Mucosa of descending colon (tissue), 3 donors: ENCODE measurements at regions not wholly inside any gene's neighbourhood (a gene's known extent, or its start where the extent isn't known, plus 50 kb on each side); places are given as distances from the start of the nearest gene placed in this dataset.

Source experiments
- ATAC-seq: fragments of 200-7000 bp; cut with Tn5 transposase; one replicate; pipeline ENCODE4 v1.9.1; 2020; ENCODE audit warnings: mild to moderate bottlenecking, moderate library complexity
- DNase-seq, 3 donors: peaks; one replicate each; pipeline ENCODE4 v3.0.0-alpha.2; 2020
- H3K36me3 ChIP-seq: fragments of 200-600 bp; one replicate; pipeline ENCODE4 v1.8.0; 2021; ENCODE audit warnings: low read depth, mild to moderate bottlenecking
- H3K4me1 ChIP-seq: fragments of 200-600 bp; one replicate; pipeline ENCODE4 v1.8.0; 2021; ENCODE audit warnings: low read depth, mild to moderate bottlenecking
- H3K4me3 ChIP-seq: fragments of 200-600 bp; one replicate; pipeline ENCODE4 v1.8.0; 2021; ENCODE audit warnings: mild to moderate bottlenecking
- H3K9me3 ChIP-seq: fragments of 200-600 bp; one replicate; pipeline ENCODE4 v1.8.0; 2021; ENCODE audit warnings: mild to moderate bottlenecking
- CTCF ChIP-seq: fragments of 200-600 bp; IDR thresholded peaks from one replicate; pipeline ENCODE4 v1.8.0; 2022; ENCODE audit warnings: antibody characterized with exemption, mild to moderate bottlenecking
- intact Hi-C, 2 donors: fragments of 100-400 bp; cut with DNase I in 1 of 2; cut with micrococcal nuclease in 1 of 2; formaldehyde crosslinking; loops; one replicate each; pipeline versions ENCODE4 v1.11.0 to v1.11.1; 2022; cut with DNase I, micrococcal nuclease
- donor health status: DM: no; HTN: no; CAD: no; lungs with moderate emphysema.
- donor health status: DM: no; HTN: no; CAD: no.
- donor health status: DM: no; HTN: yes; CAD: no.

DNA sequence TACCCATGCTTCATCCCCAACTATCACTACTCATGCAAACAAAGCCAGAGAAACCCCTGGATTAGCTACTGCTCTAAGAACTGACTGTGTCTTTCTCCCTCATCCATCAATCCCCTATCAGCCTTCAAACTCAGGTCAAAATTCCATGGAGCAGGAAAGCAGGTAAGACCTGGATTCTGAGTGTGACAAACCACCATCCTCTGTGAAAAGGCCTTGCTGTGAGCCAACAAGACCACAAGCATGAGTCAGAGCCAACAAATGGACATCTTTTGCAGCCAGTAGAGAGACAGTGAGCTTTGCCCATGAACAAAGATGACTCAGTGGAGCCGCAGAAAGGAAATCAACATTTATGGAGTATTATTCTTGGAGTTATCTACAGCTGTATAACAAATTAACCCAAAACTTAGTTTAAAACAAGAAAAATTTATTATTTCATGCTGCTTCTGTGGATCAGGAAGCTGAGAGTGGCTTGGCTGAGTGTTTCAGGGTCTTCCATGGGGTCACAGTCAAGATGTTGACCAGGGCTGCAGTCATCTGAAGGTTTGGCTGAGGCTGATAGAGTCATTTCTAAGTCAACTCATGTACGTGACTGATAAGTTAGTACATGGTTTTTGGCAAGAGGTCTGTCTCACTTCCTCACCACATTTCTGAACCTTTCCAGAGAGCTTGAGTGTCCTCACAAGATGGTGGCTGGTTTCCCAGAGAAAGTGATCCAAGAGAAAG is 61.1 kb downstream of the PITPNM2 start:
- no peaks in the 10 kb centered on the region for H3K36me3 ChIP-seq
- no peak for TF ChIP-seq CTCF
- DNase-seq: no peak
- no peaks in the 10 kb centered on the region for H3K9me3 ChIP-seq
- no peak overlapping the region for H3K4me3 ChIP-seq
- intact Hi-C loops: no loop called here
- peak; percentile 54 for ATAC-seq
- no peaks in the 10 kb centered on the region for H3K4me1 ChIP-seq

DNA sequence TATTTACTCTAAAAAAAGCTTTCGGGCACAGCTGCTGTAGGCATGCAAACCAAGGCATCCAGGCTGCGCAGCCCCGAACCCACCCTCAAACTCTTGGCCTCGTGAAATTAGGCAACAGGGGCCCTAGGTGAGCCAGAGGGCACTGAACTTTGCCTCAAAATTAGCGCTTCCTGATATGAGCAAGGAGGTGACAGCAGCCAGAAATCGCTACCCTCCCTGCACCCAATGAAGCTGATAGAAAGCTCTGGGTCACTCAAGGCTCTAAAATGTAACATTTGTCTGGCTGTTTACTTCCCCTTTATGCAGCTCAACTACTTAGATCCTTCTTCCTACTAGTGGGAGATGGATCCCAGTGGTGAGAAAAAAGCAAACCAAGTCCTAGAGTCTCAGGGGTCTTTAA is 61.8 kb downstream of the PITPNM2 start:
- Histone ChIP-seq H3K36me3 (no peaks in the 10 kb centered on the region), H3K4me1 (no peaks in the 10 kb centered on the region), H3K4me3 (no peak overlapping the region), H3K9me3 (no peaks in the 10 kb centered on the region)
- intact Hi-C loops: no loop called here
- ATAC-seq (no peak), DNase-seq (no peak)
- no peak for TF ChIP-seq CTCF

GRCh38 chr12:123085730-123086487 is 65.0 kb downstream of the PITPNM2 start:
- peak; percentile 49 for ATAC-seq
- no peaks in the 10 kb centered on the region for H3K36me3 ChIP-seq
- no peak for TF ChIP-seq CTCF
- no peak for DNase-seq
- intact Hi-C loops: no loop called here
- no peaks in the 10 kb centered on the region for H3K9me3 ChIP-seq
- H3K4me3 ChIP-seq: no peak overlapping the region
- no peaks in the 10 kb centered on the region for H3K4me1 ChIP-seq

DNA sequence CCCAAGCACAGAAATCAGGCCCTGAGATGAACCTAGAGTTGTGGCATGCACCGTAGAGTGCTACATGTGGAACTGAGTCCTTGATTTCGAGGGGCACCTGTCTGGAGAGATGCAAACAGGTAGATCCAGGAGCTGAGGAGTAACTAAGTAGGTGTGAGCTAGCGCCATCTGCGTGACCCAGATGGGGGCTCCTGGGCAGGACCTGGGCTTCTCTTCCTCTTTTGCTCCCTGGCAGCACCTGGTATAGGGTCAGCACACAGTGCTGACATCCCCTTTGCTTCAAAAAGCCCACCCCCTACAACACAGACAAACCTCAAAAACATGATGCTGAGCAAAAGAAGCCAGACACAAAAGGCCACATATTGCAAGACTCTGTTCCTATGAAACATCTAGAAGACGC is 65.8 kb downstream of the PITPNM2 start:
- H3K9me3 ChIP-seq: no peaks in the 10 kb centered on the region
- no peak overlapping the region for H3K4me3 ChIP-seq
- ATAC-seq (no peak), DNase-seq (no peak)
- no peaks in the 10 kb centered on the region for H3K4me1 ChIP-seq
- H3K36me3 ChIP-seq: no peaks in the 10 kb centered on the region
- intact Hi-C loops: no loop called here
- no peak for TF ChIP-seq CTCF

- Histone ChIP-seq H3K9me3 (no peaks in the 10 kb centered on the region), H3K36me3 (no peaks in the 10 kb centered on the region), H3K4me1 (no peaks in the 10 kb centered on the region), H3K4me3 (no peak overlapping the region)
- TF ChIP-seq CTCF: no peak
- DNase-seq: no peak
- ATAC-seq: peak; percentile 30
- intact Hi-C loops: no loop called here
These were observed 67.0 kb downstream of the PITPNM2 start for GRCh38 chr12:123083661-123084571.
